Embryonic facial prominence (tissue), 1 donor: ENCODE measurements at regions not wholly inside any gene's neighbourhood (a gene's known extent, or its start where the extent isn't known, plus 50 kb on each side); places are given as distances from the start of the nearest gene placed in this dataset.
"Not testable (repeated sequence)": the region's sequence is repeated elsewhere in the genome, so short reads cannot be mapped to it uniquely, and the experiment has no call there.

ENCODE experiments used
- DNase-seq: peaks from one replicate; pipeline ENCODE4 v3.0.0-alpha.2; 2016; ENCODE audit errors: extremely low spot score

- no peak for DNase-seq
Measured at GRCh38 chr1:232416026-232416568, 213.8 kb downstream of the SIPA1L2 start.

DNA sequence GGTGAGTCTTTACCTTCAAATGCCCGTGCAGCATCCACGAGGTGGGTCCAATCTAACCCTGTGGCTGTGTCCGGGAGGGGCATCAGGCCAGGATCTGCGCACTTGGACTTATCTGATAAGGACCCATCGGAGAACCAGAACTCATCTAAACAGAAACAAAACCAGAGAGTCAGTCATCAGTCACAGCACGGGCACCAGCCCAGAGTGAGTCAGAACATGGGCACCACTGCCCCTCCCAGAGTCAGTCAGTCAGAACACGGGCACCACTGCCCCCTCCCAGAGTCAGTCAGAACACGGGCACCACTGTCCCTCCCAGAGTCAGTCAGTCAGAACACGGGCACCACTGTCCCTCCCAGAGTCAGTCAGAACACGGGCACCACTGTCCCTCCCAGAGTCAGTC lies 214.5 kb downstream of the SIPA1L2 start:
- not testable (repeated sequence) for DNase-seq

DNA sequence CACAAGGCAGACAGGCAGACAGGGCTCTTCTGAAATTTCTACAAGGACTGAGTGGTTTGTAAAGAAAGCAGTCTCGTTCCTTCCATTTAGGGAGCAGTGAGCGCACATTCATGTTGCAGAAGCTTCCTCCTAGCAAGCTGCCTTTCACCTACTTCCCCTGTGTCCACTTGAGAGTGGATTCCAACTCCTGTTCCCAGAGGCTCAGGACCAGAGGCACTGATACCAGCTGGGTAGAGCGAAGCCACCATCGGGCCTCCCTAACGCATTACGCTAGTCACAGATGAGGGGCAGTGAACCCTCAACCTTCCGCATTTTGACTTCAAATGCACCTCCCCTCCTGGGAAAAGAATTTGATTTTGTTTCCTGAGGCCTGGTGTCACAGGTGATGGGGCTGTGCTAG lies 215.8 kb downstream of the SIPA1L2 start:
- DNase-seq, result no peak

GRCh38 chr1:232413674-232414073 lies 216.3 kb downstream of the SIPA1L2 start:
- no peak for DNase-seq

DNA sequence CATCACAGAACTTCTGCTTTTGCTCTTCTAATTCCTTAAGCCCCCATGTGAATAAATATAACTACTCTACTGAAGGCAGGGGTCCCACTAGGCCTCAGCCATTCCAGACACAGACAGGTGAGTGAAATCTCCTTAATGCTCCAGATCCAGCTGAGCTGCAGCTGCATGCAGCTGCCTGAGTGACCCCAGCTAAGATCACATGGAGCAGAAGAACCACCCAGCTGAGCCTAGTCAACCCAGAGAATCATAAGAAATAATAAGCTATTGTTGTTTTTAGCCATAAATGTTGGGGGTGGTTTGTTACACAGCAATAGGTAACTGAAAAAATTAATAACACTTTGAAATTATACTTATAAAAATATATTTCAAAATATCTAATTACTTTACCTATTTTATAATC lies 220.3 kb downstream of the SIPA1L2 start:
- no peak for DNase-seq

- DNase-seq, result no peak
Measured at GRCh38 chr1:232407120-232407519, 222.8 kb downstream of the SIPA1L2 start.

DNA sequence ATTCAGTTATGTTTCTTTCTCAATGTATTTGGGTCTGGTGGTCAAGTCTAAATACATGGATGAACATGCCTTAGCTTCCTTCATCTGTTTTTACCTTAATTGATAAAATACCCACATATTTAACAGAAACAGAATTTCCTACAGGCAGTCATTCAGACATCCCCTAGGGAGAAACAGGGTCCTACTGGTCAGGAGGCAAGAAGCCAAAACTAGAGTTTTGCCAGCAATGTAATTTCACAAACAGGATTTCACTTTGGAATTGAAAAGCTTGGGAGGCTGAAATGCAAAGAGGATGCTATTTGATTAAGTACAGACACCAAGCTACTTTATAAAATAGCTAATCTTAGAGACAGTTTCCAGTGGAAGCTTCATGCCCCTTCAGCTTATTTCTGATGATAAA lies 224.2 kb downstream of the SIPA1L2 start:
- no peak for DNase-seq

DNA sequence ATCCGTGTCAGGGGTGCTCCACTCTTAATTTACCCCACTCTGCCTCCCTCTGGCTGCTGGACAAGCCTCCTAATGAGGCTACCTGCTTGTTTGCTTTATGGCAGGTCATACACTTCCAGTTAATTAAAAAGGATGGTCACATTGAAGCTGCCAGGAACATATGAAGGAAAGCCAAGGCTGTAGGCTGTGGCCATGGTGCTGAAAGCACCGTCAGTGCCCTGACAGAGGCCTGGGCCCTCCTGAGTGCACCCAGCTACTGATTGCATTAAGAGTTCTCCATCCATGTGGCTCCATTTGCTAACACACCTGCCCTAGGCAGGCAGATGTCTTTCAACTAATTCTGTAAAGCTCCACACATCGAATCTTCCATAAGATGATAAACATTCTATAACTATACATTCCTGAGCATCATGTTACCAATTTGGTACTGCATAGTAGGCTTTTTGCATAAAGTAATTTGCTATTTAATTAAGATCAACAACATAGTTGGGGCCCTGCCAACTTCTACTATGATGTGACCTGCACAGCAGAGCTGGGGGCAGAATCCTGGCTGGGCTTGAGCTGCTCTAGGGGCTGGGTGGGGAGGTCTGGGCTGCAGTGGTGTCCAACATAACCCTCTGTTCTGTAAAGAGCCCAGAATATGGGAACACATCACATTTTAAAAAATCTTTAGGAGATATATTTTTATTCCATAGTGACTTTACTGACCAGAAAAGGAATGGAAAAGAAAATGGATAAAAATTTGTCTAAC lies 224.8 kb downstream of the SIPA1L2 start:
- DNase-seq, result no peak

DNA sequence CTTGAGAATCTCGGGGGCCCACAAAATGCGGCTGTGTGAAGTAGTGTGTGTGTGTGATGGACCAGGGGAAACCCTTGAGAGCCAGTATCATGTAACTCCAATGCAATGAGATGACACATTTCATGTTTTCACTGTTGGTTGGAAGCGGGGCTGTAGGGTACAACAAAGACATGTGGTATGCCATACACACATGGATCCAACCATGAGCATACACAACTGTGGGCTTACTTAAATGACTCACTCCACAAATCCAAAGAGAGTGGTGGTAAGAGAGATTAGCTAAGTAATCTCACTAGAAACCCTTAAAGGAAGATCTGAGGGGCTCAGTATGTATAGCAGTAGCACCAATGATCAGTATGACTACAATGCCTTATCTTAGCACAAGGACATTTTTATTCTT lies 225.7 kb downstream of the SIPA1L2 start:
- no peak for DNase-seq

DNA sequence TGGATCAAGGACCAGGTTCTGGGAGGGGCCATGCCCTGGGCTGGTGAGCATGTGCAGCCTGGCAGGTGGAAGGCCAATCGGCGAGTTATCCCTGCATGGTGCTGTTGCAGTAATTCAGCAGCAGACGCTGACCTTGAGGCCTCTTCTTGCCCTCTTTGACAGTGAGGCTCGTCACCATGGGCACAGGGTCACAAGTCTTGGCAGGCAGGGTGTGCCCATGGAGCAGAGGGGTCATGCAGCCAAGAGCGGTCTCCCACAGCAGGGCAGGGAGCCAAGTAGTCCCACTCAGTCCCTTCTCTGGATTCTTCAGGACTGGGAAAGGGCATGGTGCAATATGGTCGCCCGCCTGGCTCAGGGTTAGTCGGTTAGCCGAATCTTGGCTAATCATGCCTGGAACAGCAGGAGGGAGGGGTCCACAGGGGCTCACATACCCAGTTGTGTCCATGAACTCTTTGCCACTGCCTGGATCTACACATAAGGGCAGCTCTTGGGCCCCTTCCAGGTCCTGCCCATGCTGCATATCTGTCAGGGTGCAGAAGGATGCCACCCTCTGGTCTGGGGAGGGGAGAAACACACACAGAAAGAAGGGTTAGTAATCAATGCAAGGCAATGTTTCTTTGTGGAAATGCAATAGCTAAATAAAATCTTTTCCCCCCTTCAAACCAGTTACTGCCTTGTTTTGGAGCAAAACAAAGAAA lies 226.8 kb downstream of the SIPA1L2 start:
- DNase-seq, result no peak

DNA sequence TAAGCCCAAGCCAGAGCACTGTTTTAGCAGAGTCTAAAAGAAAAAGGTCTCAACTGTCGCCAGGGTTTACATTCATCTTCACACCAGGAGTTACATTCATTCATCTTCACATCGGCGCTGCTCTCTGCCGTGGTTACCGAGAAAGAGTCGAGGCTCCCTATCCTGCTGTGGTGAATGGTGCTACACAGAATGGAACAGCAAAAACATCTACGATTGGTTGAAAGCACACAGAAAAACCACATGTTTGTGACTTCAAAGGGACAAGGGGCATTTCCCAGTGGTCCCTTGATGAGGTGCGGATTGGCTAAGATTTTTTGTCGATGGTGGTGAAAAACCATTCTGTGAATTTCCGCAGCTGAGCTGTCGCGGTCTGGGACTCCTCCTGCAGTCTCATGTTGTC lies 231.1 kb downstream of the SIPA1L2 start:
- no peak for DNase-seq

DNA sequence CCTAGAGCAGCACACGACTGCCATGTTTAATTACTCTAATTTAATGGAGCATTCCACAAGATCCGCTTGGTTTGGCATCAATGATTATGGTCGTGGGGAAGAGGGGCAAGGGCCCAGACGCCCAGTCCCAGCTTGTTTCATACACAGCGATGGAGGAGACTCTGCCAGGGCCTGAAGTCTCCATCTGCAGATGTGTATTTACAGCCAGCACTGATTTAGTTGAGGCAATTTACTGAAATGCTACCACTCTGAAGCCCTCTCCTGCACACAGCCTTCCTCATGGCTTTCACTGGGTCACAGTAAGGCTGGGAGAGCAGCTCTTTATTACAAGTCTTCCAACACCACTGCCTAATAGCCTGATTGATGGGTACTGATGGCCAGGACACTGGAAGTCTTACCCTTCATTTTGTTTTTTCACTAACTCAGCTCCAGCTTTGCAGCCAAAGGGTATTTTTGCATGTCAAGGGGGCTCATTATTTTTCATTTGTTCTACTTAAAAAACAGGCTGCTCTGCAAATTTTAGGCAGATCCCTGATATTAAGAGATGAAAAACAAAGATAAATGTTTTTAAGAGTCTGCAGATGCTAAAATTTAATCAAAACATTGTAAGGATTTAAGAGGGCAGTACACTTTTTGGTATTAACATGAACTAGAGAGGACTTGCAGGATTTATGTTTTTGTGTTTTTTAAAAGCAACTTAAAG lies 236.3 kb downstream of the SIPA1L2 start:
- no peak for DNase-seq

- DNase-seq, result no peak
Measured at GRCh38 chr1:232393010-232393409, 236.9 kb downstream of the SIPA1L2 start.

GRCh38 chr1:232390590-232390989 lies 239.3 kb downstream of the SIPA1L2 start:
- DNase-seq, result no peak

- DNase-seq, result no peak
Measured at GRCh38 chr1:232389744-232390143, 240.2 kb downstream of the SIPA1L2 start.

GRCh38 chr1:232388363-232388762 lies 241.6 kb downstream of the SIPA1L2 start:
- no peak for DNase-seq

- DNase-seq, result no peak
Measured at GRCh38 chr1:232386721-232387510, 243.0 kb downstream of the SIPA1L2 start.

DNA sequence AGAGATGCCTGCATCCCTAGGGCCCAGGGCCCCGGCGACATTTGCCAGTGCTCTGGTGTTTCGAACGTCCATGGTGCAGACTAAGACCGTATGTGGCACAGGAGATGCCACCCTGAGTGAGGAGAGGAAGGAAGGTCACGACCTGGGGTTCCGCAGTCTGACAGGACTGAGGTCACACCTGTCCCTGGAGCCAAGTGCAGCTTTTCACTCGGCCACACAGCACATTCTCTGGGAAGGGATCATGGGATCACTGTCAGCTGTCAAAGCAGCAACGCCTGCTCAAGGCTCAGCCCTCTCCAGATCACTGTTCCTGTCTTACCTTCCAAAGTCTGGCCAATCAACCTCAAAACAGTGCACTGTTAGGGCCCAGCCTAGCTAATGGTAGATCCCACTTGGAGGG lies 243.6 kb downstream of the SIPA1L2 start:
- DNase-seq, result no peak

DNA sequence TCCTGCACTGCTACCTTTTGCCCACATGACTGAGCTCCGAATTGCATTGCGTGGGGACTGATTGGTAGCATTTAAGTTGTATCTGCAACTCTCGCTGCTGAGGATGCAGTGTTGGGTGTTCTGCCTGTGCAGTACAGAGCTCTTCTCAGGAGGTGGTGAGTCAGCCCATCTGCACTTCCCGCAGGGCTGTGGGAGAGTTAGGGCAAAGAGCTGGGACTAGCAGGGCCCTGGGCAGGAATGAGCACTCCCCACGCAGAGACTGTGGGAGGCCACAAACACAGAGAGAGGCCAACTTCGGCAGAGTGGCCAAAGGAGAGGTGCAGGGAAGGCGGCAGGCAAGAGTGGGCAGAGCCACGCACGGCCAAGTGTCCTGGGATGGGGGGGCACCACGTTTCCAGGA lies 244.7 kb downstream of the SIPA1L2 start:
- no peak for DNase-seq

DNA sequence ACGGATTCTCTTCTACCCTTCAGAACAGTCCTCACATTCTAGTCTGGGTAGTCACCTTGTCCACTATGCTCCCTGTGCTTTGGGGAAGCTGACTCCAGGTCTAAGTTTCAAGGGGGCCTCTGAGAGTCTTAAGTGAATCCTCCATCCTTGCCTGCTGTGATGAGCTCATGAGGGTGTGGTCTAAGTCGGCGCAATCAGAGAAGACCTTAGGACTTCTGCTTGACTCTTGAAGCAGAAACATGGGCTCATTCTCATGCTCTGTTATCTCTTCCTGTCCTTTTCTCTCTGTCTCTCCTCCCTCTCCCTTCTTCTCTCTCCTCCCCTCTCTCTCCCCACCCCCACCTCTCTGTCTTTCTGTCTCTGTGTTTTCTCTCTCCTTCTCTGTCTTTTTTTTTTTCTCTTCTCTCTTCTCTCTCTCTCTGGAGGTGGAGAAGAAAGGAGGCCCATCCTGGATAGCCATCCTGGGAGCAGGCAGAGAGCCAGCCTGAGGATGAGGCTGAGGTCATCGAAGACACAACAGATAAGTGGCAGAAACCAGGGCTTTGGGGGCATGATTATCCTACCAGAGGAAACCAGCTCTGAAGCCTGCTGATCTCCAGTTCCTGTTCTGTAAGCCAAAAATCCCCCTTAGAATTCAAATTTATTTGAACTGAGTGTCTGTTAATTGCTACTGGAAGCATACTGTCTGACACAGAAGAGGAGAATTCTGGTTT lies 245.6 kb downstream of the SIPA1L2 start:
- DNase-seq, result no peak

DNA sequence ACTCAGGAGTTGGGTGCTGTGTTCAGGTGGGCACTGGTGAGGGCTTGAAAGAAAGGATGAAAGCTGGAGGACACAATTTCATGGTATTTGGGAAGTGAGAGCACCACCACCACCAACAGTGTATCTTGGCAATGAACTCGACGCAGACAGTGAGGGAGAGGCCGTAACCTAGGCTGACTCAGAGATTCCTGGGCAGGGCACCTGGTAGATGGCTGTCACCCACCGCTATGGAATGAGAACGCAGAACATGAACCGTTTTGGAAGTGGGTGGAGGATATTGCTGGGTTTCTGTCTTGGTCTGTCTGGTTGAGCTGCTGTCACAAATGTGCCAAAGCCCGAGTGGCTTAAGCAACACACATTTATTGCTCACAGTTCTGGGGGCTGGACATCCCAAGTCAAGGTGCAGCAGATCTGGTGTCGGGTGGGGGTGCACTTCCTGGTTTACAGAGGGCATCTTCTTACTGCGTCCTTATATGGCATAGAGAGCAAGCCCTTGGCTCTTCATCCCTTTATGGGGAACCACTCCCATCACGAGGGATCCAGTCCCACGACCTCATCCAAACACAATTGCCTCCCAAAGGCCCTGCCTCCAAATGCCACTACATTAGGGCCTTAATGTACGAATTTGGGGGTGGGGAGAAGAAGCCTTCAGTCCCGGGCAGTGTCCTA lies 246.3 kb downstream of the SIPA1L2 start:
- DNase-seq, result no peak
